ES-I3 (cell line): ENCODE measurements at regions not wholly inside any gene's neighbourhood (a gene's known extent, or its start where the extent isn't known, plus 50 kb on each side); places are given as distances from the start of the nearest gene placed in this dataset.

Experiments
- H3K36me3 ChIP-seq: 2 replicates; pipeline ENCODE4 v1.6.1; 2013; ENCODE audit warnings: mild to moderate bottlenecking, low read length, control low read depth, moderate library complexity; ENCODE audit not compliant: insufficient read depth
- H3K4me1 ChIP-seq: 2 replicates; pipeline ENCODE4 v1.6.1; 2013; ENCODE audit warnings: mild to moderate bottlenecking, control low read depth, low read length; ENCODE audit not compliant: insufficient read depth
- H3K9ac ChIP-seq: 2 replicates; pipeline ENCODE4 v1.6.1; 2013; ENCODE audit warnings: low read depth, mild to moderate bottlenecking, low read length, moderate library complexity
- H3K9me3 ChIP-seq: 2 replicates; pipeline ENCODE4 v1.6.1; 2013; ENCODE audit warnings: mild to moderate bottlenecking, low read length, moderate library complexity; ENCODE audit not compliant: control insufficient read depth, insufficient read depth

DNA sequence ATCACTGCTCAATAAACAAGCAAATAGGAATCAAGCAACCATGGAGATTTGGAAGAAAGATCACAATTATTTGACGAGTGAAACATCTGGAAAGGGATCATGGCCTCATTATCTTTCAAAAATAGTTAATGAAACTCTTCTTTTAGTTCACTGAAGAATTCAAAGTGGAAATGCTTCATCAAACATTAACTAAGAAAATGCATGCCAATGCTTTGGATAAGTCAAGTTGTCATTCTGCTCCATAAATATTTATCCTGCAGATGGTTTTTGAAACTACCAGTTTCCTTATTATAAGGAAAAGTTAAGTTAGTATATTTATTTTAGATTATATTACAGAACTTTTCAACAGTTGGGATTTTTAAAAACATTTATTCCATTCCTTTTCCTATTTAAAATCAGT lies 206.5 kb upstream of the ADGRL2 start:
- H3K36me3 ChIP-seq = no peaks in the 10 kb centered on the region
- H3K4me1 ChIP-seq = peaks cover 4% of the 10 kb centered on the region; the same call in 1 of the 2 replicates
- no peak overlapping the region for H3K9ac ChIP-seq

DNA sequence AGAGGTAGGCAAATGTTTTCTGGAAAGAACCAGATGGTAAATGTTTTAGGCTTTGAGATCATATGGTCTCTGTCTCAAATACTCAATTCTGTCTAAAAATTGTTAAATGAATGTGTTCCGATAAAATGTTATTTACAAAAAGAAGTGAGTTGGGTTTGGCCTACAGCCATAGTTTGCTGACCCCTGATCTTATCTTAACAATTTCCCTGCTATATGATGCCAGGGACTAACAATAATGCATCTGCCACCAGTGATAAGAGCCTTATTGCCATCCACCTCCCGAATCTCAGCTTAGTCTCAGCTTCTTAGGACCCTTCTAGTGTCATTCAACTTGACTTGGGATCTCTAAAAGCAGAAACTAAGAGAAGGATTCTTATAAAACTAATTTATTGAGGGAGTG lies 208.5 kb upstream of the ADGRL2 start:
- no peaks in the 10 kb centered on the region for H3K36me3 ChIP-seq
- H3K9me3 ChIP-seq = peaks cover 3% of the 10 kb centered on the region; the same call in 1 of the 2 replicates
- H3K4me1 ChIP-seq = no peaks in the 10 kb centered on the region
- no peak overlapping the region for H3K9ac ChIP-seq

More for the DNA sequence above, 206.5 kb upstream of the ADGRL2 start:
- H3K9me3 ChIP-seq = peaks cover 3% of the 10 kb centered on the region; the same call in 1 of the 2 replicates

DNA sequence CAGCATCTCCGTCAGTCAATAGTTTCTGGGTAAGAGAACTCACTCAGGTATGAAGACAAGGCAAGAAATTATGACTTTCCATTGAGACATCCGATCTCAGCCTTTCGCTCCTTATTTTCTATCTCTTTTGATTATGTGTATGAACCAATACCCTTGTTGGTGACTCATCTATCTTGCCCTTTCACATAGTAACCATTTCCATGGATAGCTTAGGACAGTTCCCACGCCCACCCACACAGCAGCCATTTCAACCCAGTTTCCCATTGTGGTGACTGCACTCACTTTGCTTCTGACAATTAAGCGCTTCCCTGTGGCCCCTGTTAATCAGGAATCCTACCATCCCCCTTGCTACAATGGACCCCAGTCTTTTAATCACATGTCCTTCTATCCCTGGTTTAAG lies 210.6 kb upstream of the ADGRL2 start:
- H3K4me1 ChIP-seq = no peaks in the 10 kb centered on the region
- no peaks in the 10 kb centered on the region; the same call in 1 of the 2 replicates for H3K36me3 ChIP-seq
- H3K9me3 ChIP-seq = peaks cover 3% of the 10 kb centered on the region; the same call in 1 of the 2 replicates
- H3K9ac ChIP-seq = no peak overlapping the region

DNA sequence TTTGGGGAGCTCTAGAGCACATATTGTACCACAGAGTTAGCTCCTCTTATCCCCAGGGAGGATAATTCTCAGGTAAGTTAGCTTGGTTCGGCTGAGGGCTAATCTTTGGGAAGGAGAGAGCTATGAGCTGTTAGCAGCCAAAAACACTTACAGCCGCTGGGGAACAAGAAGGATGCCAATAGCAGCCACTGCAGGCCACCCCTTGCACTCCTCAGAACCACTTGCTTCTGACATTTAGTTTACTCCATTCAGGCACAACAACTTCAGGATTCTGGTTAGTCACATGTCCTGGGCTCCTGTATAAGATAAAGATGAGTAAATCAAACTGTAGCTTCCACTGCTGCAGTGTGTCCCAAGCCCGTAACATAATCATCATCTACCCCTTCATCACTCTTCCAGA lies 212.6 kb upstream of the ADGRL2 start:
- 0 out of 2 replicates have a peak, but pooled peaks cover 4% of the 10 kb centered on the region for H3K4me1 ChIP-seq
- H3K9ac ChIP-seq = no peak overlapping the region
- H3K9me3 ChIP-seq = peaks cover 3% of the 10 kb centered on the region; the same call in 1 of the 2 replicates
- H3K36me3 ChIP-seq = no peaks in the 10 kb centered on the region; the same call in 1 of the 2 replicates

DNA sequence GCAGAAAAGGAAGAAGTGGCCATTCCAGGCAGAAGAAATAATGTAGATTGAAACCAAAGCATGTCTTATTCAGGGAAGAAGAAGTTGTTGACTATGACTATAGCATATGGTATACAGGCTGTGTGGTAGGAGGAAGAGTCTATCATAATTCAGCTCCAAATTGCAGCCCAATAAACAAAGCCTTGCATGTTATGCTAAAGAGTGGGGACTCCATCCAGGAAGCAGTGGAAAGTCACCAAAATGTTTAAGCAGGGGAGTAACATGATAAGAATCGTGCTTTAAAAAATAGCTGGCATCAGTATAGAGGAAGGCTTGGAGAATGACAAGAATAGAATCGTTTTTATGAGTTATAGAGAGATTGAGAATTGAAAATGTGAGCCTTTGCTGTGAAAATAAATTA lies 213.3 kb upstream of the ADGRL2 start:
- H3K36me3 ChIP-seq = no peaks in the 10 kb centered on the region; the same call in 1 of the 2 replicates
- no peak overlapping the region for H3K9ac ChIP-seq
- 0 out of 2 replicates have a peak, but pooled peaks cover 4% of the 10 kb centered on the region for H3K4me1 ChIP-seq
- H3K9me3 ChIP-seq = peaks cover 3% of the 10 kb centered on the region; the same call in 1 of the 2 replicates

DNA sequence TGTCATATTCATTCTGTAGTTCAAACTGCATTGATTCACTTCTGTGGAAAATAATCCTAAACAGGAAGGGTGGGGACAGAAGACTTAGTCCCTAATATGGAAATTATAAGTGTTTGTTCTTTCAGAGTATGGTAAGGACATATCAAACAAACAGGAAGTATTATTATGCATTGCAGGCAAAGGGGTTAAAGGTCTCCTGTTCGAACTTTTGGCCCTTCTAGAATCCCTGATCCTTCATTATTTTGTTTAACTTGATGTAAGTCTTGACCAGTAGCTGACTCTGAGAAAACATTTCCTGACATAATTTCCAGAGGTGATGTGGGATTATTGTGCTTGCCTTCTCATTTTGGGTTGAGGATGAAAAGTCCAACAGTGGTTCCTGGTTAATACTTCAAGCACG lies 215.4 kb upstream of the ADGRL2 start:
- H3K9me3 ChIP-seq = no peaks in the 10 kb centered on the region
- H3K4me1 ChIP-seq = peaks cover 5% of the 10 kb centered on the region; the same call in 1 of the 2 replicates
- no peak overlapping the region for H3K9ac ChIP-seq
- H3K36me3 ChIP-seq = no peaks in the 10 kb centered on the region; the same call in 1 of the 2 replicates

DNA sequence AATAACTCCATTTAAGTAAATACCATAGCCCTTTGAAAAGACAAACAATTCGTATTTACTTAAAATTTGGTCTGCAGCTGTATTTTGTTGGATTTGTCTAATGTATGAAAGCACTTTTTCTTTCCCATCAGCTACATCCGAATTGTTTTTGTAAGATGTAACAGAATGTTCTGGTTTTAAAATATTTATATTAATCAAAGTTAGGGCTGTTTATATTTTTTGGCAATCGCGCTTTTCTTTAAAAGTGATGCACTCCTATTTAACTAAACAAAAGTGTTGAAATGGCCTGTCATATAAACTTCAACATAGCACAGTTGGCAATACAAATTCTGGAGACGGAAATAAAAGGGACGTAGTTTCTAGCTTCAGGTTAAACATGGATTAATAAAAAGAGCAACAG lies 216.3 kb upstream of the ADGRL2 start:
- H3K9ac ChIP-seq = no peak overlapping the region
- H3K9me3 ChIP-seq = no peaks in the 10 kb centered on the region
- H3K36me3 ChIP-seq = no peaks in the 10 kb centered on the region; the same call in 1 of the 2 replicates
- peaks cover 10% of the 10 kb centered on the region; the same call in 1 of the 2 replicates for H3K4me1 ChIP-seq

DNA sequence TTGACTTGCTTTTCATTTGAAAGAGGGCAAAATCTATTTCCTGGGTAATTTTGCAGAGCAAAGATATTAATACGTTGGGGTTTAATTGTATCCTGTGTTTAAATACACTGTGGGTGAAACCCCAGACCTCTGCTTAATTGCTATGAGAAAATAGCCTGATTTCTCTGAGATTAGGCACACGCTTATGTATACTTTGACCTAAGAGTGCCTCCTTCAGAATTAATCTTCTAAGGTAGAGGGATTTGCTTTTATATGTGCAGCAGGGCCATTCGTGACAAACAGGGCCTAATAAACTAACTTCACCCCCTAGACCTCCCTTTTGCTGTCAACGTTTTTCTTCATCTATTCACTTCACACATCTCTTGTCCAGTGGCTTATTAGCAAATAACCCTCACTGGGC lies 216.9 kb upstream of the ADGRL2 start:
- H3K9ac ChIP-seq = no peak overlapping the region
- H3K4me1 ChIP-seq = peaks cover 13% of the 10 kb centered on the region; the same call in 1 of the 2 replicates
- H3K9me3 ChIP-seq = no peaks in the 10 kb centered on the region
- no peaks in the 10 kb centered on the region; the same call in 1 of the 2 replicates for H3K36me3 ChIP-seq

DNA sequence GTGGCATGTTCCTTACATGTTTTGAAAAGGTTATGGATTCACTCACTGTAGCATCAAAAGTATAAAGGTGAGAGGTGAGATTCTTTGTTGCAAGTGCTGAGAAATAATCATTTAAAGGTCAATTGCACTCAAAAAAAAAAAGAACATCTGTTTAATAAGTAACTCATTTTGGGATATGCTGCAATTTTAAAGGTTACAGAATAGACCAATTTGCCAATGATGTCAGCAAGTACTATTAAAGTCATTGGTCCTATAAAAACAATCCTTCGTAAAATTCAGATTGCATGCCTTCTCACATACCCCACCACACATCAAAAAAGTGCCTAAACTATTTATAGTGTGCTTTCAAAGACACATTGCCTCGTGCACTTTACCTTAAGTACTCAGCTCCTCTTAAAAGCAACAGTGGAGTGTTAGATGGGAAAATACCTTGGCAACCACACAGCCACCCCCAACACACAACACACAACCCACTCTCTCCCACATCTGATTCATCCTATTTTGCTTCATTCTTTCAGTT lies 218.2 kb upstream of the ADGRL2 start:
- Histone ChIP-seq H3K36me3 (no peaks in the 10 kb centered on the region; the same call in 1 of the 2 replicates), H3K9me3 (no peaks in the 10 kb centered on the region), H3K9ac (no peak overlapping the region), H3K4me1 (peaks cover 20% of the 10 kb centered on the region; the same call in 1 of the 2 replicates)

DNA sequence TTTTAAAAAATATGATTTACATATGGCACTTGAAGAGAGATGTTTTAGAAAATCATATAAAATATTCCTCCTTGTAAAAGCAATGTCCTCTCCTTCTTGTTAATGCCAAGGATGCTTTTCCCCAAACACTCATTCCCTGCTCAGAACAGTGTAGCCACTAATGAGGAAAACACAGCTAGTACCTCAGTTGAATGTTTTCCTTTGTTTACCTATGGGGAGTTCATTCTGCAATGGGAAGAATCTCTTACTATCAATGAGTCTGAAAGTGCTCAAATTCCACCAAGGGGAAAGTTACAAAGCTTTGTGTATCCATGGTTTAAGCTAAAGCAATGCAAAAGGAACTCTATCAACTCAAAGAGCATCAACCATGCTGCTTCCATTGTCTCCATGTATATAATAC lies 221.9 kb upstream of the ADGRL2 start:
- H3K9me3 ChIP-seq = no peaks in the 10 kb centered on the region
- H3K36me3 ChIP-seq = no peaks in the 10 kb centered on the region
- H3K9ac ChIP-seq = no peak overlapping the region
- peaks cover 22% of the 10 kb centered on the region; the same call in 1 of the 2 replicates for H3K4me1 ChIP-seq

DNA sequence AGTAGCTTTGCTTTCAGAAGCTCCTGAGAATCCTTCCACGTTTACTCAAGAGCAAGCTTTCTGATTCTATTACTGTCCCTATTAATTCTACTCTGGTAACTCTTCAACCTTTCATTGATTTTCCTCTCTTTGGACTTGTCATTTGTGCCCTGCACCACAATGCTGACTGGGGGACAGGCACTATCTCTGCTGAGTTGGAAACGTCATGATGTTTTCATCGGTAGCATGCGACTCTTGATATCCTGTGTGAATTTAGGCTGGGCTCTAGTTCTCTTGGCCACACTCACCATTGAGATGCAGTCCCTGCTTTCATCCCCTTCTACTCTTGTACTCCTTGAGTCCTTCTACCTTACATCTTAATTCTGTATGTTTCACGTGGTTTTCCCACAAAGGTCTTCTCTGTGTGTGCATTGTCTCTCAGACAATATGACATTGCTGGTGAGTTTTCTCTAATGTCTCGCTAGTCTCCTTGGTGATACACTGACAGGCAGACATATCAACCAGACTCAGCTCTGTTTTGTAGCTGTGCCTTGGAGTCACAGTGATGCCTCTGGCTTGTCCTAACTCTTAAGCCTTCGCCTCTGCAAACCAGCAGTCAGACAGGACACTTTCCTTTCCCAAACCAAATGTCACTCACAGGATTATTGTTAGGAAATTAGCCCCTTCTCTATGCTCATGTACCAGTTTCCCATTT lies 223.6 kb upstream of the ADGRL2 start:
- Histone ChIP-seq H3K36me3 (no peaks in the 10 kb centered on the region), H3K9me3 (no peaks in the 10 kb centered on the region), H3K4me1 (peaks cover 22% of the 10 kb centered on the region; the same call in 1 of the 2 replicates), H3K9ac (no peak overlapping the region)

DNA sequence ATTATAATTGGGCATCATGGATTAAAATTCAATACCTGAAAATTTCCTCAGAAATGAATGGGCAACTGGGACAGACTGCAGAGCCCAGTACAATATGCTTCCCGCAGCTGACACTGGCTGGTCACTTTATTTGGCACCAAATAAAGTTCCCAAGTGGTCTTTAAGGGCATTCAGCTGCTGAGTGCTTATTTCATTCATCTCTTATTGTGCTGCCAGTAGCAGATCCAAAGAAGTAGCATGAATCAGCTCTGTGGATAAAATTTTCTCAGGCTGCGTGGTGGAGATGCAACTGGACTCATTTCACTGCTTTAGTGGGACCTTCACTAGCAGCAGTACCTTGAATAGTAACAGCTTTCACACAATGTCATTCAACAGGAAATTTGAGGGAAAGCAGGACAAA lies 226.3 kb upstream of the ADGRL2 start:
- Histone ChIP-seq H3K36me3 (no peaks in the 10 kb centered on the region), H3K9me3 (no peaks in the 10 kb centered on the region), H3K9ac (no peak overlapping the region), H3K4me1 (peaks cover 15% of the 10 kb centered on the region; the same call in 1 of the 2 replicates)

DNA sequence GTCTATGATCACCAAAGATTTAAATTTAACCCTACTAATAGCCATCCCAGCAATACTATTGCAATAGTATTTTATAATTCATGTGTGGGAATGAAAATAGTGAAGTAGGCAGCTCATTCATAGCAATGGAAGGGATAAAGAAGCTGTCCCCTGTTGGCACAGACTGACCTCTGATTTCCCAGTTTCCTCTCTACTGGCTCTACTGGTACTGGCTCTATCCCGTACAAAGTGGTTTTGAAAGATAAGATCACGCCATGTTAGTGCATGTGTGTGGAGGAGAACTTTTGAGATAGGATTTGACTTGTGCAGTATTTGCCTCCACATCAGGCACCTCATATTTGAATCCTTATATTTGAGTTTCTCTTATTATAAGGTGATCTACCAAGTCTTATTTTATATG lies 227.3 kb upstream of the ADGRL2 start:
- H3K4me1 ChIP-seq = peaks cover 9% of the 10 kb centered on the region; the same call in 1 of the 2 replicates
- H3K9me3 ChIP-seq = no peaks in the 10 kb centered on the region
- no peaks in the 10 kb centered on the region for H3K36me3 ChIP-seq
- H3K9ac ChIP-seq = no peak overlapping the region

DNA sequence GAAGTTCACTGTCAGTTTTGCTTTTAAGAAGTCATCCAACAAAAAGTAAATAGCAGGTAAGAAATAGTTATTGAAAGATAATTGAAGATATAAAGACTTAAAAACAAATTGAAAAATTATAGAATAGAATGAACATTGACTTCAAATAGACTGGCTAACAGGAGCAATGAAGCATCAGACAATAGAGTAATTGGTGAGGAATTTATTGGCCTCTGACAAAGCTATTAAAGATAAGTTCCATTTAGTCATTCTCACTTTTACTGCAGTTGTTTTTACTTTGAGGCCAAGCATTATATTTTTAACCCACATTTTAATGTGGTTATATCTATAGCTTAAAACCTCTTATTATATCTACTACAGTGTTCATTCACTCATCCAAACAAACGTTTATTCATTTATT lies 228.8 kb upstream of the ADGRL2 start:
- H3K9me3 ChIP-seq = no peaks in the 10 kb centered on the region
- H3K36me3 ChIP-seq = no peaks in the 10 kb centered on the region
- H3K9ac ChIP-seq = no peak overlapping the region
- peaks cover 5% of the 10 kb centered on the region; the same call in 1 of the 2 replicates for H3K4me1 ChIP-seq

DNA sequence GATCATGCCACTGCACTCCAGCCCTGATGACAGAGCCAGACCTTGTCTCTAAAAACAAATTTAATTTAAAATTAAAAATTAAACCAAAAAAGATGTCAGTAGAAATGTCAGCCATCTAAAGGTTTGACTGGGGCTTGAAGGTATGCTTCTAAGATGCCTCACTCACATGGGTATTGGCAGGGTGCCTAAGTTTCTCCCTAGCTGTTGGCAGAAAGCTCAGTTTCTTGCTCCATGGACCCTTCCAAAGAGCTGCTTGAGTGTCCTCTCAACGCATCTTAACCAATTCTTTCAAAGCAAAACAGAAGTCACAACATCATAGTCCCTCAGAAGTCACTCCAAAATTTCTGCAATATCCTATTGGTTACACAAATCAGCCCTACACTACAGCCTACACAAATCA lies 231.0 kb upstream of the ADGRL2 start:
- H3K4me1 ChIP-seq = peaks cover 5% of the 10 kb centered on the region; the same call in 1 of the 2 replicates

More for the DNA sequence above, 231.0 kb upstream of the ADGRL2 start:
- Histone ChIP-seq H3K9me3 (no peaks in the 10 kb centered on the region), H3K36me3 (no peaks in the 10 kb centered on the region), H3K9ac (no peak overlapping the region)
